ENCODE measurements at regions not wholly inside any gene's neighbourhood (a gene's known extent, or its start where the extent isn't known, plus 50 kb on each side); places are given as distances from the start of the nearest gene placed in this dataset.
"Not testable (repeated sequence)": the region's sequence is repeated elsewhere in the genome, so short reads cannot be mapped to it uniquely, and the experiment has no call there.

DNA sequence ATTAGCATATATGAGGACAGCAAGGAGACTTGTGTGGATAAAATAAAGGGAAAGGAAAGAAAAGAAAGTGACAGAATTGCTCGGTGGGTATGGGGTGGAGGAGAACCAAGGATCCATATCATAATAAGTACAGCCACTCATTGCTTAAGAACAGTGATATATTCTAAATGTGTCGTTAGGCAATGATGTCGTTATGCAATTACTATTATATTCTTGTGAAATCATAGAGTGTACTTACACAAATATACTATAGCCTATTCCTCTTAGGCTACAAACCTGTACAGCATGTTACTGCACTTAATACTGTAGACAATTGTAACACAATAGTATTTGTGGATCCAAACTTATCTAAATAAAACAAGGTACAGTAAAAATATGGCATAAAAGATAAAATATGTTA, 271.1 kb downstream of the CCER1 start:
- no peaks in the 10 kb centered on the region for H3K4me1 ChIP-seq (ENCODE audit: insufficient read depth, low read length)
- no peaks in the 10 kb centered on the region for H3K9me3 ChIP-seq (ENCODE audit: insufficient read depth, low read depth, low read length)
- H3K4me3 ChIP-seq (ENCODE audit: low read length), result no peak overlapping the region
- no peak overlapping the region for H3K27ac ChIP-seq (ENCODE audit: low read length)
- no peak overlapping the region for H3K9ac ChIP-seq (ENCODE audit: low read depth, low read length)
- no peaks in the 10 kb centered on the region for H3K27me3 ChIP-seq (ENCODE audit: insufficient read depth, low read length)
- no peaks in the 10 kb centered on the region for H3K36me3 ChIP-seq (ENCODE audit: insufficient read depth, low read depth, low read length)

DNA sequence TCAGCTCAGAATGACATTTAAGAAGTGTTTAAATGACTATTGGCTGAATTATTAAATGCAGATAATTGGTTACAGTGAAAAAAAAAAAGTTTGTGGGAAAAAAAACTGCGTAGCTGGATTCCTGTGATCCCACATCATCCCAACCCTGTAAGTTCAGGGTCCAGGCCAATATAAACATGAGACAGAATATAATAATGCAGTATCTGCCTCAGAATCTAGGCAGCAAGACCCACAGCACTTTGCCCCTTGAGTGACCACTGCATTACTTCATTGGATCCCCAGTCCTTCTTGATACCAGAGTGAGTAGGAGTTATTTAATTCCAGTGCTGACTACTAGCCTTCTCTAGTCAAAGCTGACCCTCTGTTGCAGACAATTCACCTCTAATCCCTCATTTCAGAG, 272.6 kb downstream of the CCER1 start:
- no peak overlapping the region for H3K4me3 ChIP-seq (ENCODE audit: low read length)
- no peaks in the 10 kb centered on the region for H3K36me3 ChIP-seq (ENCODE audit: insufficient read depth, low read depth, low read length)
- H3K9ac ChIP-seq (ENCODE audit: low read depth, low read length), result no peak overlapping the region
- no peaks in the 10 kb centered on the region for H3K9me3 ChIP-seq (ENCODE audit: insufficient read depth, low read depth, low read length)
- H3K4me1 ChIP-seq (ENCODE audit: insufficient read depth, low read length), result no peaks in the 10 kb centered on the region
- no peaks in the 10 kb centered on the region for H3K27me3 ChIP-seq (ENCODE audit: insufficient read depth, low read length)
- H3K27ac ChIP-seq (ENCODE audit: low read length), result no peak overlapping the region

DNA sequence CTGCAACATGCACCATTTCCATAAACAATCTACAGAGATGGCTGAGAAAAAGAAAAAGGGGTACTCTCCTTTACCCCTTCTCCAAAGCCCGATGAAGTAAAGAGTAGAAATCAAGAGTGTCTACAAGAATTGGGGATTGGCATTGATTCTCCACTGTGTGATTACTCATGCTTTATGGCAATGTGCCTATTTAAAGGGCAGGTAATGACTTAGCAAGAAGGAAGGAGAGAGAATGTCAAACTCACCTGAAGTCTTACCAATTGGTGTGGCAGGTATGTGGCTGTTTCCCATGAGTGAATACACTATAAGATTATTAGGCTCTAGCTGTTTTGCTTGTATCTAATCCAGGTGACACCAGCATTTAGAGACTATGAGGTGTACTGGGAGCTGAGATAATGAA, 275.3 kb downstream of the CCER1 start:
- Histone ChIP-seq H3K27ac (ENCODE audit: low read length) (no peak overlapping the region), H3K27me3 (ENCODE audit: insufficient read depth, low read length) (no peaks in the 10 kb centered on the region), H3K9ac (ENCODE audit: low read depth, low read length) (no peak overlapping the region), H3K36me3 (ENCODE audit: insufficient read depth, low read depth, low read length) (no peaks in the 10 kb centered on the region), H3K9me3 (ENCODE audit: insufficient read depth, low read depth, low read length) (no peaks in the 10 kb centered on the region), H3K4me3 (ENCODE audit: low read length) (no peak overlapping the region), H3K4me1 (ENCODE audit: insufficient read depth, low read length) (no peaks in the 10 kb centered on the region)

DNA sequence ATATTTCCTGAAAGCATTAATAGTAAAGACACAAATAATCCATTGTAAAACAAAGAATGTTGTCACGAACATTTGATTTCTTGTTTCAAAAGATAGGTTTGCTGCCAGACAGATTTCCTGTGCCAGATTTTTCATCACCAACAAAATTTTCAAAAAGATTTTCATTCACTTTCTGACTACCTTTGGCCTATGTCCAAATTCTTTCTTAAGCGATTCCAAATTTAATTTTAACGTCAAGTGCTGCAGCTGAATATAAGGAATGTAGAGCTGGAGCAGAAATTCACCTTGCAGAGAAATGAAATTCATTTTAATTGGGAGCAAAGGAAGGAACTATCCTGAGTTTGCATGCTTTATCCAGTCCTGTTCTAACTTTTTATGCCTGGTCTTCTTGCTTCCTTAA, 277.4 kb downstream of the CCER1 start:
- Histone ChIP-seq H3K27me3 (ENCODE audit: insufficient read depth, low read length) (no peaks in the 10 kb centered on the region), H3K27ac (ENCODE audit: low read length) (no peak overlapping the region), H3K36me3 (ENCODE audit: insufficient read depth, low read depth, low read length) (no peaks in the 10 kb centered on the region), H3K4me3 (ENCODE audit: low read length) (no peak overlapping the region), H3K4me1 (ENCODE audit: insufficient read depth, low read length) (no peaks in the 10 kb centered on the region), H3K9ac (ENCODE audit: low read depth, low read length) (no peak overlapping the region), H3K9me3 (ENCODE audit: insufficient read depth, low read depth, low read length) (no peaks in the 10 kb centered on the region)

DNA sequence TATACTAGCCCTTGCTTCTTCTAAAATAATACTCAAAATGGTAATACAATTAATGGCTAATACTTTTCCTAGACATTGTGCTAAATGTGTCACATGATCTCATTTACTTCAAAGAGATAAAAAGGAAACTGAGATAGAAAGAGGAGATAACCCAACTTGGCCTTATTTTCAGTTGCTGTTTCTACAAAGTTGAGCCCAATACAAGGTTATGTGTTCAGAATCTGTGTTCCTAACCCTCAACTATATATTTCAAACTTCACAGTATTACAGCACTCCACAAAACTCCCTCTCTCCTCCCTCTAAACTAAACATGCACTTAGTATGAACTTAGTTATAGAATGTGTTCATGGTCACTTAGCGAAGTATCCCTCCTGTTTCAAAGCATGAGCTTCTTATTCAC, 277.9 kb downstream of the CCER1 start:
- Histone ChIP-seq H3K27me3 (ENCODE audit: insufficient read depth, low read length) (no peaks in the 10 kb centered on the region), H3K9me3 (ENCODE audit: insufficient read depth, low read depth, low read length) (no peaks in the 10 kb centered on the region), H3K9ac (ENCODE audit: low read depth, low read length) (no peak overlapping the region), H3K4me1 (ENCODE audit: insufficient read depth, low read length) (no peaks in the 10 kb centered on the region), H3K36me3 (ENCODE audit: insufficient read depth, low read depth, low read length) (no peaks in the 10 kb centered on the region), H3K27ac (ENCODE audit: low read length) (no peak overlapping the region), H3K4me3 (ENCODE audit: low read length) (no peak overlapping the region)

DNA sequence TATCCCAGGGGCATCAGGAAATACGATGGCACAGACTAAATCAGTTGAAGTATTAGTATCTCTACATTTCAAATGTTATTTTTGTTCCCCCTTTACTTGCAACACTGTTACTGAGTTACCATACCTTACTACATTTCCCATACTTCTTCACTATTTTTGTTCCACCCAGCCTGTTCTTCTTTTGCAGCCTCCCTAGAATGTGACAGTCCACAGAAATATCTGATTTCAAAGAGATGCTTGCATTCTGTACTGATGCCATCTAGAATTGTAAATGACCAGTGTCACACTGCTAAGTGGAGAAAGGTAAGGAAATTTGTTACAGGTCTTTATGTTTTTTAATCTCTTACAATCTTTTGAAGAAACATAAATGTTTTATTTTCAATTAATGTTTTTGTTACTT, 279.9 kb downstream of the CCER1 start:
- H3K9ac ChIP-seq (ENCODE audit: low read depth, low read length), result no peak overlapping the region
- no peaks in the 10 kb centered on the region for H3K36me3 ChIP-seq (ENCODE audit: insufficient read depth, low read depth, low read length)
- no peak overlapping the region for H3K27ac ChIP-seq (ENCODE audit: low read length)
- H3K4me3 ChIP-seq (ENCODE audit: low read length), result no peak overlapping the region
- no peaks in the 10 kb centered on the region for H3K9me3 ChIP-seq (ENCODE audit: insufficient read depth, low read depth, low read length)
- H3K27me3 ChIP-seq (ENCODE audit: insufficient read depth, low read length), result no peaks in the 10 kb centered on the region
- no peaks in the 10 kb centered on the region for H3K4me1 ChIP-seq (ENCODE audit: insufficient read depth, low read length)

DNA sequence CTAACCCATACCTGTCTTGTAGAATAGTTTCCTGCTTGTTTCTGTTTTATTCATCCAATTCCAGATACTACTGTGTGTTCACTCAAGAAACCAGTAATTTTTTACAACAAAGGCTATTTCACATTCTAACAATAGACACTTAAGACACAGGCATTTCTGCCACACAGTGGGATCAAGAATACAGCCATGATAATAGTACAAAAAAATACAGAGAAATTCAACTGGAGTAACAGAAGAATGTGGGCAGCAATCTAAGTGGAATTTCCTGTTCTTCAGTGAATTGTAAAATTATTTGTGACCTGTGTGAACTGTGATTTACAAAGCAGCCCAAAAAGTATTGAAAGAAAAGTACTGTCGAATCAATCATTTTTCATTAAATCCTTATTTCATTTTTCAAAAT, 282.9 kb downstream of the CCER1 start:
- H3K36me3 ChIP-seq (ENCODE audit: insufficient read depth, low read depth, low read length), result no peaks in the 10 kb centered on the region
- H3K9me3 ChIP-seq (ENCODE audit: insufficient read depth, low read depth, low read length), result no peaks in the 10 kb centered on the region
- no peaks in the 10 kb centered on the region for H3K4me1 ChIP-seq (ENCODE audit: insufficient read depth, low read length)
- H3K27me3 ChIP-seq (ENCODE audit: insufficient read depth, low read length), result no peaks in the 10 kb centered on the region
- no peak overlapping the region for H3K9ac ChIP-seq (ENCODE audit: low read depth, low read length)
- H3K4me3 ChIP-seq (ENCODE audit: low read length), result no peak overlapping the region
- H3K27ac ChIP-seq (ENCODE audit: low read length), result no peak overlapping the region

DNA sequence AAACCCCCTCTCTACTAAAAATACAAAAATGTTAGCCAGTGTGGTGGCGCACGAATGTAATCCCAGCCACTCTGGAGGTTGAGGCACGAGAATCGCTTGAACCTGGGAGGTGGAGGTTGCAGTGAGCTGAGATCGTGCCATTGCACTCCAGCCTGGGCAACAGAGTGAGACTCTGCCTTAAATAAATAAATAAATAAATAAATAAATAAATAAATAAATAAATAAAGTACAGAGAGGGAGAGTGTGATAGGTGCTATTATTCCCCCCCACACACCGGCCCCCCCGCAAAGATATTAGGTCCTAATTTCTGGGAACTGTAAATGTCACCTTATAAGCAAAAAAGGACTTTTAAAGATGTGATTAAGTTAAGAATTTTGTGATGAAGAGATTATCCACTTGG, 291.0 kb downstream of the CCER1 start:
- H3K4me1 ChIP-seq (ENCODE audit: insufficient read depth, low read length); H3K36me3 ChIP-seq (ENCODE audit: insufficient read depth, low read depth, low read length); H3K9ac ChIP-seq (ENCODE audit: low read depth, low read length); H3K27ac ChIP-seq (ENCODE audit: low read length); H3K27me3 ChIP-seq (ENCODE audit: insufficient read depth, low read length); H3K4me3 ChIP-seq (ENCODE audit: low read length); H3K9me3 ChIP-seq (ENCODE audit: insufficient read depth, low read depth, low read length): not testable (repeated sequence)

DNA sequence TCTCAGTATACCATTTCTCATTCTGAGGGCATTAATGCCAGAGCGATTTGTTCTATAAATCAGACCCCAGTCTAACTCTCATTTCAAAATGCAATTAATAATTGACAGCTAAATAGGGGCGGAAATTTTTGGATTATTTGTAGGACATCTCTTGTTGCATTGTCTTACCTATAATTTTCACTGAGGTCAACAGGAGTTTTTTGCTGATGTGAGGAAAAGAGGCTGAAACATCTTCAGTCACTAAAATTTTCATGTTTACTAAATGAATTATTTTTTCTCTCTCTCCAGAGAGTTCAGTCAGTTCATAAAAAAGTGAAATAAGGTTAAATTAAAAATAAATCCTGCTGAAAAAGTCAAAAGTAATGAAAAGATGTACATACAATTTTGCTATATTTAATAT, 295.9 kb downstream of the CCER1 start:
- no peak overlapping the region for H3K27ac ChIP-seq (ENCODE audit: low read length)
- H3K9me3 ChIP-seq (ENCODE audit: insufficient read depth, low read depth, low read length), result no peaks in the 10 kb centered on the region
- no peak overlapping the region for H3K9ac ChIP-seq (ENCODE audit: low read depth, low read length)
- no peak overlapping the region for H3K4me3 ChIP-seq (ENCODE audit: low read length)
- no peaks in the 10 kb centered on the region for H3K27me3 ChIP-seq (ENCODE audit: insufficient read depth, low read length)
- H3K4me1 ChIP-seq (ENCODE audit: insufficient read depth, low read length), result no peaks in the 10 kb centered on the region
- H3K36me3 ChIP-seq (ENCODE audit: insufficient read depth, low read depth, low read length), result no peaks in the 10 kb centered on the region

DNA sequence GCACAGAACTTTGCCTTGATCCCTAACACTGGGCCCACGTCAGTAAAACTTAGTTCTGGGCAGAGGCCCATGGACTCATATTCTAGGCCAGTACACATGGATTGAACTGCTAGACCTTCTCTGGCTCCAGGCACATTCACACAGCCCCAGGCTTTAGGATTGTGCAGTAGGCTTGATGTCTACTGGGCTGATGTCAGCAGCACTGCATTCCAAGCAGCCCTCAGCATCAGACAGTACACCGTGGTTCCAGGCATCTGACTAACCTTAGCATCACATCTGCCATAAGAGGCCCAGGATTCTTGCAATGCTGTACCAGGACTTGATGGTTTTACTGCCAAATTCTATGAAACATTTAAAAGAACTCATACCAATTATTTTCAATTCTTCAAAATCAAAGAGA, 301.9 kb downstream of the CCER1 start:
- Histone ChIP-seq H3K27me3 (ENCODE audit: insufficient read depth, low read length) (no peaks in the 10 kb centered on the region), H3K27ac (ENCODE audit: low read length) (no peak overlapping the region), H3K9ac (ENCODE audit: low read depth, low read length) (no peak overlapping the region), H3K9me3 (ENCODE audit: insufficient read depth, low read depth, low read length) (no peaks in the 10 kb centered on the region), H3K4me3 (ENCODE audit: low read length) (no peak overlapping the region), H3K4me1 (ENCODE audit: insufficient read depth, low read length) (0 out of 2 replicates have a peak, but pooled peaks cover 3% of the 10 kb centered on the region), H3K36me3 (ENCODE audit: insufficient read depth, low read depth, low read length) (no peaks in the 10 kb centered on the region)

DNA sequence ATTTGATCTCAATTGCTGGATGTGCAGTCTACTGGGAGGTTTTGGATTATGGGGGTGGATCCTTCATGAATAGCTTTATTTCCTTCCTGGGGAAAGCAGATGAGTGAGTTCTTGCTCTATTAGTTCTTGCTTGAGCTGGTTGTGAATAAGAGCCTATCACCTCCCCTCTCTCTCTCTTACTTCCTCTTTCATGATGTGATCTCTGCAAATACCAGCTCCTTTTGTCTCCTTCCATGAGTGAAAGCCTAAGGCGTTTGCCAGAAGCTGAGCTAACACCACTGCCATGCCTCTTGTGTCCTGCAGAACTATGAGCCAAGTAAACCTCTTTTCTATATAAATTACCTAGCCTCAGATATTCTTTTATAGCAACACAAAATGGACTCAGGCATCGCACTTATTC, 302.7 kb downstream of the CCER1 start:
- H3K9me3 ChIP-seq (ENCODE audit: insufficient read depth, low read depth, low read length), result no peaks in the 10 kb centered on the region; the same call in 1 of the 2 replicates
- no peak overlapping the region for H3K4me3 ChIP-seq (ENCODE audit: low read length)
- H3K27ac ChIP-seq (ENCODE audit: low read length), result no peak overlapping the region
- H3K9ac ChIP-seq (ENCODE audit: low read depth, low read length), result no peak overlapping the region
- no peaks in the 10 kb centered on the region for H3K27me3 ChIP-seq (ENCODE audit: insufficient read depth, low read length)
- H3K4me1 ChIP-seq (ENCODE audit: insufficient read depth, low read length), result 0 out of 2 replicates have a peak, but pooled peaks cover 3% of the 10 kb centered on the region
- no peaks in the 10 kb centered on the region for H3K36me3 ChIP-seq (ENCODE audit: insufficient read depth, low read depth, low read length)

DNA sequence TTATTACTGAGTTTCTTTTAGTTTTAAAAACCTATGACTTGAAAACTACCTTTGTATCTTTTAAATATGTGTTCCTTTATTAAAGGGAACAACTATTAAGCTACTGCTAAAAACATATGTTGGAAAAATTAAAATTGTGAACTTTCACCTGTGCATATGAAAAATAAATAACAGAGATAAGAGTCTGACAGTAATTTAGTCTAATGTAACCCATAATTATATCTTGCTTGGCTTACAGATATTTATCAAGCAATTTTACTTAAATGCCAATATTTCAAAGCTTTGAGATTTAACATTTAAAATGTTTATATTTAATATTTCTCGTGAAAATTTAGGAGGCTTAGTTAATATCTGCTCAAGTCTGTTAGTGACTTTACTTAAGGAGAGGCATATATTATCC, 309.8 kb downstream of the CCER1 start:
- Histone ChIP-seq H3K9ac (ENCODE audit: low read depth, low read length) (no peak overlapping the region), H3K27me3 (ENCODE audit: insufficient read depth, low read length) (no peaks in the 10 kb centered on the region), H3K36me3 (ENCODE audit: insufficient read depth, low read depth, low read length) (no peaks in the 10 kb centered on the region), H3K4me1 (ENCODE audit: insufficient read depth, low read length) (no peaks in the 10 kb centered on the region), H3K27ac (ENCODE audit: low read length) (no peak overlapping the region), H3K9me3 (ENCODE audit: insufficient read depth, low read depth, low read length) (no peaks in the 10 kb centered on the region; the same call in 1 of the 2 replicates), H3K4me3 (ENCODE audit: low read length) (no peak overlapping the region)
